ENCODE measurements at regions not wholly inside any gene's neighbourhood (a gene's known extent, or its start where the extent isn't known, plus 50 kb on each side); places are given as distances from the start of the nearest gene placed in this dataset.

GRCh38 chr4:148561467-148561866, 119.3 kb upstream of the NR3C2 start:
- Histone ChIP-seq H3K9me3 (ENCODE audit: low read depth) (no peaks in the 10 kb centered on the region), H3K4me1 (ENCODE audit: low read depth) (no peaks in the 10 kb centered on the region), H3K27me3 (no peaks in the 10 kb centered on the region), H3K4me3 (no peak overlapping the region), H3K36me3 (no peaks in the 10 kb centered on the region), H3K27ac (no peak overlapping the region)
- TF ChIP-seq CTCF (IDR thresholded peaks at IDR 0.05; ENCODE audit: low read depth, low read length): no peak
- DNase-seq (ENCODE audit: low read depth in 1 of 2, low spot score in 1 of 2): no peak

- no peak overlapping the region for H3K27ac ChIP-seq
- no peak for TF ChIP-seq CTCF (IDR thresholded peaks at IDR 0.05; ENCODE audit: low read depth, low read length)
- no peaks in the 10 kb centered on the region for H3K4me1 ChIP-seq (ENCODE audit: low read depth)
- DNase-seq (ENCODE audit: low read depth in 1 of 2, low spot score in 1 of 2): no peak
- H3K4me3 ChIP-seq: no peak overlapping the region
- H3K27me3 ChIP-seq: no peaks in the 10 kb centered on the region
- H3K9me3 ChIP-seq (ENCODE audit: low read depth): no peaks in the 10 kb centered on the region
- no peaks in the 10 kb centered on the region for H3K36me3 ChIP-seq
These were observed 115.6 kb upstream of the NR3C2 start for GRCh38 chr4:148557793-148558192.

GRCh38 chr4:148550788-148551187, 108.6 kb upstream of the NR3C2 start:
- H3K4me3 ChIP-seq: no peak overlapping the region
- no peaks in the 10 kb centered on the region for H3K27me3 ChIP-seq
- H3K36me3 ChIP-seq: no peaks in the 10 kb centered on the region
- no peaks in the 10 kb centered on the region for H3K9me3 ChIP-seq (ENCODE audit: low read depth)
- no peaks in the 10 kb centered on the region for H3K4me1 ChIP-seq (ENCODE audit: low read depth)
- no peak for TF ChIP-seq CTCF (IDR thresholded peaks at IDR 0.05; ENCODE audit: low read depth, low read length)
- no peak overlapping the region for H3K27ac ChIP-seq
- DNase-seq (ENCODE audit: low read depth in 1 of 2, low spot score in 1 of 2): no peak

- Histone ChIP-seq H3K27ac (no peak overlapping the region), H3K27me3 (no peaks in the 10 kb centered on the region), H3K9me3 (ENCODE audit: low read depth) (no peaks in the 10 kb centered on the region), H3K4me3 (no peak overlapping the region), H3K36me3 (no peaks in the 10 kb centered on the region), H3K4me1 (ENCODE audit: low read depth) (no peaks in the 10 kb centered on the region)
- DNase-seq (ENCODE audit: low read depth in 1 of 2, low spot score in 1 of 2): no peak
- TF ChIP-seq CTCF (IDR thresholded peaks at IDR 0.05; ENCODE audit: low read depth, low read length): no peak
These were observed 100.9 kb upstream of the NR3C2 start for GRCh38 chr4:148542922-148543623.

GRCh38 chr4:148540622-148541326, 98.6 kb upstream of the NR3C2 start:
- Histone ChIP-seq H3K27ac (no peak overlapping the region), H3K4me3 (no peak overlapping the region), H3K27me3 (no peaks in the 10 kb centered on the region), H3K9me3 (ENCODE audit: low read depth) (no peaks in the 10 kb centered on the region), H3K36me3 (no peaks in the 10 kb centered on the region), H3K4me1 (ENCODE audit: low read depth) (no peaks in the 10 kb centered on the region)
- DNase-seq (ENCODE audit: low read depth in 1 of 2, low spot score in 1 of 2): no peak
- TF ChIP-seq CTCF (IDR thresholded peaks at IDR 0.05; ENCODE audit: low read depth, low read length): no peak
